H9 (cell line): ENCODE measurements at regions not wholly inside any gene's neighbourhood (a gene's known extent, or its start where the extent isn't known, plus 50 kb on each side); places are given as distances from the start of the nearest gene placed in this dataset.

Experiments used
- DNase-seq: peaks from one replicate; pipeline ENCODE4 v3.0.0-alpha.2; 2017
- H2AFZ ChIP-seq: one replicate; pipeline ENCODE4 v1.6.1; 2013; ENCODE audit warnings: mild to moderate bottlenecking, low read length, control low read depth, moderate library complexity
- H2AK5ac ChIP-seq: 2 replicates; pipeline ENCODE4 v1.6.1; 2013; ENCODE audit warnings: low read length, control low read depth, mixed read lengths; ENCODE audit not compliant: insufficient read length
- H2BK120ac ChIP-seq: one replicate; pipeline ENCODE4 v1.6.1; 2013; ENCODE audit warnings: low read depth, mild to moderate bottlenecking, low read length, control low read depth, inconsistent platforms; ENCODE audit not compliant: poor library complexity, severe bottlenecking
- H2BK12ac ChIP-seq: 2 replicates; pipeline ENCODE4 v1.6.1; 2013; ENCODE audit warnings: low read length, control low read depth, mixed read lengths, low read depth; ENCODE audit not compliant: insufficient read length
- H2BK15ac ChIP-seq: 2 replicates; pipeline ENCODE4 v1.6.1; 2013; ENCODE audit warnings: low read depth, low read length, control low read depth
- H2BK20ac ChIP-seq: one replicate; pipeline ENCODE4 v1.6.1; 2013; ENCODE audit warnings: low read depth, mild to moderate bottlenecking, low read length, control low read depth, inconsistent platforms; ENCODE audit not compliant: poor library complexity, severe bottlenecking
- H2BK5ac ChIP-seq: 2 replicates; pipeline ENCODE4 v1.6.1; 2013; ENCODE audit warnings: low read length, control low read depth, mixed read lengths; ENCODE audit not compliant: insufficient read length
- H3K14ac ChIP-seq: 2 replicates; pipeline ENCODE4 v1.6.1; 2013; ENCODE audit warnings: low read length, control low read depth; ENCODE audit not compliant: insufficient read depth
- H3K18ac ChIP-seq: 2 replicates; pipeline ENCODE4 v1.6.1; 2013; ENCODE audit warnings: low read depth, mild to moderate bottlenecking, mixed read lengths, low read length, control low read depth; ENCODE audit not compliant: insufficient read length
- H3K23ac ChIP-seq: 2 replicates; pipeline ENCODE4 v1.6.1; 2013; ENCODE audit warnings: low read length, control low read depth, mixed read lengths, low read depth; ENCODE audit not compliant: insufficient read length
- H3K23me2 ChIP-seq: 2 replicates; pipeline ENCODE4 v1.6.1; 2013; ENCODE audit warnings: low read depth, mild to moderate bottlenecking, mixed read lengths, low read length, control low read depth; ENCODE audit not compliant: insufficient read length, poor library complexity, severe bottlenecking
- H3K27ac ChIP-seq: 2 replicates; pipeline ENCODE4 v1.5.1; 2013; ENCODE audit warnings: low read length, control low read depth, mixed read lengths, low read depth; ENCODE audit not compliant: insufficient read length
- H3K27me3 ChIP-seq: 2 replicates; pipeline ENCODE4 v1.6.1; 2013; ENCODE audit warnings: low read length, control low read depth, inconsistent platforms; ENCODE audit not compliant: insufficient read depth
- H3K4ac ChIP-seq: 2 replicates; pipeline ENCODE4 v1.6.1; 2013; ENCODE audit warnings: low read depth, mild to moderate bottlenecking, control low read depth, inconsistent platforms, low read length, moderate library complexity
- H3K4me1 ChIP-seq: 2 replicates; pipeline ENCODE4 v1.6.1; 2013; ENCODE audit warnings: low read length, control low read depth, inconsistent platforms; ENCODE audit not compliant: insufficient read depth
- H3K4me2 ChIP-seq: 2 replicates; pipeline ENCODE4 v1.6.1; 2013; ENCODE audit warnings: low read length, control low read depth, mixed read lengths; ENCODE audit not compliant: insufficient read length, insufficient read depth
- H3K56ac ChIP-seq: 2 replicates; pipeline ENCODE4 v1.6.1; 2013; ENCODE audit warnings: low read depth, mild to moderate bottlenecking, mixed read lengths, low read length, control low read depth; ENCODE audit not compliant: insufficient read length
- H3K79me1 ChIP-seq: 2 replicates; pipeline ENCODE4 v1.6.1; 2013; ENCODE audit warnings: low read depth, mild to moderate bottlenecking, moderate library complexity, low read length, control low read depth, inconsistent platforms; ENCODE audit not compliant: insufficient read depth, poor library complexity, severe bottlenecking
- H3K79me2 ChIP-seq: 2 replicates; pipeline ENCODE4 v1.6.1; 2013; ENCODE audit warnings: low read length, control low read depth, inconsistent platforms; ENCODE audit not compliant: insufficient read depth
- H3K9ac ChIP-seq: 2 replicates; pipeline ENCODE4 v1.6.1; 2013; ENCODE audit warnings: low read length, control low read depth, mixed read lengths; ENCODE audit not compliant: insufficient read length; ENCODE audit errors: extremely low read depth
- H3K9me3 ChIP-seq: one replicate; pipeline ENCODE4 v1.6.1; 2013; ENCODE audit warnings: low read depth, low read length, inconsistent platforms; ENCODE audit not compliant: control insufficient read depth
- H3T11ph ChIP-seq: one replicate; pipeline ENCODE4 v1.6.1; 2013; ENCODE audit warnings: mild to moderate bottlenecking, low read length, control low read depth, inconsistent platforms
- H4K20me1 ChIP-seq: one replicate; pipeline ENCODE4 v1.6.1; 2013; ENCODE audit not compliant: control insufficient read depth, insufficient read length, insufficient read depth
- H4K5ac ChIP-seq: 2 replicates; pipeline ENCODE4 v1.6.1; 2013; ENCODE audit warnings: low read depth, mild to moderate bottlenecking, mixed read lengths, low read length, control low read depth; ENCODE audit not compliant: insufficient read length
- H4K8ac ChIP-seq: replicated peaks from 2 replicates; pipeline ENCODE4 v1.6.1; 2013; ENCODE audit warnings: low read length, control low read depth, mixed read lengths, low read depth; ENCODE audit not compliant: insufficient read length
- H4K91ac ChIP-seq: 2 replicates; pipeline ENCODE4 v1.6.1; 2013; ENCODE audit warnings: low read depth, mild to moderate bottlenecking, moderate library complexity, mixed read lengths, low read length, control low read depth; ENCODE audit not compliant: insufficient read length
- H3K27ac Mint-ChIP-seq, 3 experiments: 2 replicates in 2 of 3; 3 replicates in 1 of 3; pipeline ENCODE4 v1.8.0; 2020 to 2021; ENCODE audit warnings: mixed read lengths in 3 of 3, mild to moderate bottlenecking in 1 of 3, moderate library complexity in 1 of 3
- H3K27me3 Mint-ChIP-seq: 2 replicates; pipeline ENCODE4 v1.8.0; 2021; ENCODE audit warnings: low read depth, mild to moderate bottlenecking, moderate library complexity, mixed read lengths
- H3K36me3 Mint-ChIP-seq, 3 experiments: 2 replicates in 2 of 3; 3 replicates in 1 of 3; pipeline ENCODE4 v1.8.0; 2020 to 2021; ENCODE audit warnings: low read depth in 3 of 3, mixed read lengths in 3 of 3; ENCODE audit not compliant: insufficient read depth in 1 of 3
- H3K4me1 Mint-ChIP-seq, 2 experiments: 2 replicates each; pipeline ENCODE4 v1.8.0; 2020; ENCODE audit warnings: mixed read lengths in 2 of 2
- H3K4me3 Mint-ChIP-seq, 2 experiments: 2 replicates in 1 of 2; 3 replicates in 1 of 2; pipeline ENCODE4 v1.8.0; 2020 to 2021; ENCODE audit warnings: mild to moderate bottlenecking in 2 of 2, mixed read lengths in 2 of 2, moderate library complexity in 1 of 2
- H3K9me3 Mint-ChIP-seq, 2 experiments: 2 replicates in 1 of 2; 3 replicates in 1 of 2; pipeline ENCODE4 v1.8.0; 2020; ENCODE audit warnings: mild to moderate bottlenecking in 2 of 2, mixed read lengths in 2 of 2, moderate library complexity in 1 of 2
- WGBS: extraction: QIAGEN DNeasy Blood & Tissue Kit; methylation state at CpG from one replicate; pipeline ENCODE4 v1.1.7; 2013; ENCODE audit warnings: missing lambda C conversion rate, low lambda C conversion rate, mixed read lengths; ENCODE audit not compliant: insufficient read length; ENCODE audit errors: extremely low coverage; 5-methylcytosine and 5-hydroxymethylcytosine counted together
- TF ChIP-seq, protein P1 (sequence below): fragments of 200-600 bp; sonication (generic); conservative IDR thresholded peaks from 3 replicates; pipeline ENCODE4 v1.8.0; 2021; ENCODE audit warnings: antibody characterized with exemption, mild to moderate bottlenecking

DNA sequence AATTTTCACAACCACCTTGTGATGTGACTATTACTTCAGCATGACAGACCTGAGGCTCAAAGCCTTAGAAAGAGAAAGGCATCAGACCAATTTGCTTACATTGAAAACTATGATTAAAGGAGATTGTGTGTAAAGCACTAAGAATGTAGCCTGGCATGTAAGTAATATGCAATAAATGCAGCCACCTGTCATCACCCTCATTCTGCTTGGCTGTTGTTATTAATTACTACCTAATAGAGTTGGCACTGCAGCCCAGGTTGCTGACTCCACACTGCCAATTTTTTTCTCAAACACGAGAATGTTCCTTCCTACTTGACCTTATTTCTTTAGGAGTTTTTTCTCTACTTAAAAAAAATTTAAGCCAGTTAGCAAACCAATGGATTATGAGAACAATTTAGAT is 61.2 kb upstream of the NPVF start:
- H3K23ac ChIP-seq, result no peak overlapping the region
- WGBS, result no CpG with 5 or more reads among the region's 1 CpG
- H3K4ac ChIP-seq, result no peak overlapping the region
- no peak overlapping the region for H3K14ac ChIP-seq
- no peaks in the 10 kb centered on the region for H3K9me3 ChIP-seq
- H4K5ac ChIP-seq, result no peak overlapping the region
- H3K4me2 ChIP-seq, result no peak overlapping the region
- no peaks in the 10 kb centered on the region for H4K20me1 ChIP-seq
- H3K27me3 ChIP-seq, result no peaks in the 10 kb centered on the region; the same call in 1 of the 2 replicates
- Mint-ChIP-seq H3K36me3 (no peaks in the 10 kb centered on the region; a peak in 1 of 7 replicates), H3K9me3 (no peaks in the 10 kb centered on the region), H3K4me3 (no peak overlapping the region), H3K27me3 (no peaks in the 10 kb centered on the region; the same call in 1 of the 2 replicates), H3K4me1 (no peaks in the 10 kb centered on the region; a peak in 1 of 4 replicates), H3K27ac (no peak overlapping the region)
- H3K79me2 ChIP-seq, result no peaks in the 10 kb centered on the region
- H2BK120ac ChIP-seq, result no peak overlapping the region
- H2BK12ac ChIP-seq, result no peak overlapping the region
- H2AFZ ChIP-seq, result no peak overlapping the region
- no peak overlapping the region for H3K27ac ChIP-seq
- no peak overlapping the region for H2BK15ac ChIP-seq
- H4K8ac ChIP-seq, result no peak overlapping the region
- no peak overlapping the region for H2BK20ac ChIP-seq
- no peaks in the 10 kb centered on the region for H3K79me1 ChIP-seq
- H3K23me2 ChIP-seq, result no peaks in the 10 kb centered on the region
- TF ChIP-seq, protein P1, sequence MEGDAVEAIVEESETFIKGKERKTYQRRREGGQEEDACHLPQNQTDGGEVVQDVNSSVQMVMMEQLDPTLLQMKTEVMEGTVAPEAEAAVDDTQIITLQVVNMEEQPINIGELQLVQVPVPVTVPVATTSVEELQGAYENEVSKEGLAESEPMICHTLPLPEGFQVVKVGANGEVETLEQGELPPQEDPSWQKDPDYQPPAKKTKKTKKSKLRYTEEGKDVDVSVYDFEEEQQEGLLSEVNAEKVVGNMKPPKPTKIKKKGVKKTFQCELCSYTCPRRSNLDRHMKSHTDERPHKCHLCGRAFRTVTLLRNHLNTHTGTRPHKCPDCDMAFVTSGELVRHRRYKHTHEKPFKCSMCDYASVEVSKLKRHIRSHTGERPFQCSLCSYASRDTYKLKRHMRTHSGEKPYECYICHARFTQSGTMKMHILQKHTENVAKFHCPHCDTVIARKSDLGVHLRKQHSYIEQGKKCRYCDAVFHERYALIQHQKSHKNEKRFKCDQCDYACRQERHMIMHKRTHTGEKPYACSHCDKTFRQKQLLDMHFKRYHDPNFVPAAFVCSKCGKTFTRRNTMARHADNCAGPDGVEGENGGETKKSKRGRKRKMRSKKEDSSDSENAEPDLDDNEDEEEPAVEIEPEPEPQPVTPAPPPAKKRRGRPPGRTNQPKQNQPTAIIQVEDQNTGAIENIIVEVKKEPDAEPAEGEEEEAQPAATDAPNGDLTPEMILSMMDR, result no peak
- no peak for DNase-seq
- H3K4me1 ChIP-seq, result no peaks in the 10 kb centered on the region; the same call in 1 of the 2 replicates
- H4K91ac ChIP-seq, result no peak overlapping the region
- H3T11ph ChIP-seq, result no peak overlapping the region
- H3K9ac ChIP-seq, result no peak overlapping the region
- H3K56ac ChIP-seq, result no peak overlapping the region
- H2AK5ac ChIP-seq, result no peak overlapping the region
- no peak overlapping the region for H3K18ac ChIP-seq
- H2BK5ac ChIP-seq, result no peak overlapping the region
